Large intestine (tissue), 3 donors: ENCODE measurements at regions not wholly inside any gene's neighbourhood (a gene's known extent, or its start where the extent isn't known, plus 50 kb on each side); places are given as distances from the start of the nearest gene placed in this dataset.

Experiments
- DNase-seq, 2 donors: peaks; one replicate each; pipeline versions ENCODE4 v3.0.0 to v3.0.0-alpha.2; 2013
- H3K27ac ChIP-seq: one replicate; pipeline ENCODE4 v1.5.1; 2013; ENCODE audit warnings: low read length
- H3K27me3 ChIP-seq: 2 replicates; pipeline ENCODE4 v1.6.1; 2013; ENCODE audit warnings: low read length; ENCODE audit not compliant: control insufficient read depth, insufficient read depth
- H3K36me3 ChIP-seq: 2 replicates; pipeline ENCODE4 v1.6.1; 2013; ENCODE audit warnings: low read length; ENCODE audit not compliant: control insufficient read depth, insufficient read depth
- H3K4me1 ChIP-seq: one replicate; pipeline ENCODE4 v1.6.1; 2013; ENCODE audit warnings: low read length; ENCODE audit not compliant: control insufficient read depth, insufficient read depth
- H3K4me3 ChIP-seq: one replicate; pipeline ENCODE4 v1.5.1; 2013; ENCODE audit warnings: low read length
- H3K9me3 ChIP-seq: one replicate; pipeline ENCODE4 v1.6.1; 2013; ENCODE audit warnings: mild to moderate bottlenecking, low read depth, low read length, moderate library complexity; ENCODE audit not compliant: control insufficient read depth
- WGBS: methylation state at CpG from one replicate; pipeline ENCODE4 v1.1.5; 2013; ENCODE audit warnings: low lambda C conversion rate; ENCODE audit not compliant: insufficient coverage; 5-methylcytosine and 5-hydroxymethylcytosine counted together

GRCh38 chr21:38667291-38667870, 138.3 kb upstream of the ETS2 start:
- Histone ChIP-seq H3K36me3 (no peaks in the 10 kb centered on the region), H3K9me3 (no peaks in the 10 kb centered on the region), H3K4me1 (peaks cover 5% of the 10 kb centered on the region), H3K4me3 (no peak overlapping the region), H3K27ac (no peak overlapping the region), H3K27me3 (peaks cover 22% of the 10 kb centered on the region)
- WGBS: 100% methylated on average over 1 of the region's 11 CpGs
- DNase-seq: peak in 1 of 2 donors; percentile 20

- Histone ChIP-seq H3K27me3 (peaks cover 21% of the 10 kb centered on the region), H3K27ac (no peak overlapping the region), H3K9me3 (no peaks in the 10 kb centered on the region), H3K36me3 (no peaks in the 10 kb centered on the region), H3K4me1 (peaks cover 5% of the 10 kb centered on the region), H3K4me3 (no peak overlapping the region)
- no peak for DNase-seq
- WGBS: no CpG with 5 or more reads among the region's 1 CpG
Measured at GRCh38 chr21:38668067-38668466, 137.7 kb upstream of the ETS2 start.

GRCh38 chr21:38668541-38668940, 137.2 kb upstream of the ETS2 start:
- Histone ChIP-seq H3K27me3 (peaks cover 16% of the 10 kb centered on the region), H3K27ac (no peak overlapping the region), H3K36me3 (no peaks in the 10 kb centered on the region), H3K4me1 (peaks cover 5% of the 10 kb centered on the region), H3K4me3 (no peak overlapping the region), H3K9me3 (no peaks in the 10 kb centered on the region)
- WGBS: 76% methylated on average over 2 of the region's 6 CpGs
- peak; percentile 14 to 37 for DNase-seq

- DNase-seq: no peak
- H3K4me3 ChIP-seq: no peak overlapping the region
- no peak overlapping the region for H3K27ac ChIP-seq
- no peaks in the 10 kb centered on the region for H3K9me3 ChIP-seq
- H3K4me1 ChIP-seq: peaks cover 5% of the 10 kb centered on the region
- H3K36me3 ChIP-seq: no peaks in the 10 kb centered on the region
- H3K27me3 ChIP-seq: peaks cover 14% of the 10 kb centered on the region
- 64% methylated on average over 3 of the region's 6 CpGs for WGBS
Measured at GRCh38 chr21:38669186-38669585, 136.5 kb upstream of the ETS2 start.

- Histone ChIP-seq H3K4me1 (peaks cover 5% of the 10 kb centered on the region), H3K9me3 (no peaks in the 10 kb centered on the region), H3K36me3 (no peaks in the 10 kb centered on the region), H3K27ac (no peak overlapping the region), H3K27me3 (peaks cover 10% of the 10 kb centered on the region), H3K4me3 (no peak overlapping the region)
- WGBS: 83% methylated on average over 2 of the region's 7 CpGs
- DNase-seq: no peak
Measured at GRCh38 chr21:38670861-38671260, 134.9 kb upstream of the ETS2 start.

GRCh38 chr21:38671773-38672172, 134.0 kb upstream of the ETS2 start:
- no peaks in the 10 kb centered on the region for H3K9me3 ChIP-seq
- peaks cover 5% of the 10 kb centered on the region for H3K4me1 ChIP-seq
- no peak overlapping the region for H3K27ac ChIP-seq
- no peak for DNase-seq
- WGBS: no CpG with 5 or more reads among the region's 6 CpGs
- no peaks in the 10 kb centered on the region for H3K36me3 ChIP-seq
- no peak overlapping the region for H3K4me3 ChIP-seq
- peaks cover 15% of the 10 kb centered on the region for H3K27me3 ChIP-seq

- H3K27me3 ChIP-seq: peaks cover 18% of the 10 kb centered on the region
- no peaks in the 10 kb centered on the region for H3K9me3 ChIP-seq
- H3K36me3 ChIP-seq: no peaks in the 10 kb centered on the region
- no peaks in the 10 kb centered on the region for H3K4me1 ChIP-seq
- DNase-seq: no peak
- H3K27ac ChIP-seq: no peak overlapping the region
- no peak overlapping the region for H3K4me3 ChIP-seq
- 83% methylated on average over 13 of the region's 22 CpGs for WGBS
Measured at GRCh38 chr21:38675182-38675824, 130.4 kb upstream of the ETS2 start.

- no peaks in the 10 kb centered on the region for H3K36me3 ChIP-seq
- DNase-seq: no peak
- H3K4me1 ChIP-seq: no peaks in the 10 kb centered on the region
- peaks cover 24% of the 10 kb centered on the region for H3K27me3 ChIP-seq
- H3K27ac ChIP-seq: no peak overlapping the region
- H3K4me3 ChIP-seq: no peak overlapping the region
- H3K9me3 ChIP-seq: no peaks in the 10 kb centered on the region
Measured at GRCh38 chr21:38678827-38679226, 126.9 kb upstream of the ETS2 start.

GRCh38 chr21:38679534-38679933, 126.2 kb upstream of the ETS2 start:
- Histone ChIP-seq H3K27me3 (peaks cover 24% of the 10 kb centered on the region), H3K4me3 (no peak overlapping the region), H3K36me3 (no peaks in the 10 kb centered on the region), H3K4me1 (no peaks in the 10 kb centered on the region), H3K9me3 (no peaks in the 10 kb centered on the region), H3K27ac (no peak overlapping the region)
- WGBS: 83% methylated on average over 1 of the region's 4 CpGs
- no peak for DNase-seq

- Histone ChIP-seq H3K27ac (no peak overlapping the region), H3K27me3 (peaks cover 19% of the 10 kb centered on the region), H3K4me1 (no peaks in the 10 kb centered on the region), H3K36me3 (no peaks in the 10 kb centered on the region), H3K9me3 (no peaks in the 10 kb centered on the region), H3K4me3 (no peak overlapping the region)
- WGBS: no CpG with 5 or more reads among the region's 3 CpGs
- no peak for DNase-seq
Measured at GRCh38 chr21:38680401-38680800, 125.3 kb upstream of the ETS2 start.

GRCh38 chr21:38683222-38683621, 122.5 kb upstream of the ETS2 start:
- Histone ChIP-seq H3K4me1 (no peaks in the 10 kb centered on the region), H3K4me3 (no peak overlapping the region), H3K9me3 (no peaks in the 10 kb centered on the region), H3K27me3 (peaks cover 11% of the 10 kb centered on the region), H3K27ac (no peak overlapping the region), H3K36me3 (no peaks in the 10 kb centered on the region)
- no peak for DNase-seq
- 100% methylated on average over 2 of the region's 4 CpGs for WGBS
